Iris pigment epithelial cell (primary cell): ENCODE measurements at regions not wholly inside any gene's neighbourhood (a gene's known extent, or its start where the extent isn't known, plus 50 kb on each side); places are given as distances from the start of the nearest gene placed in this dataset.
A peak's percentile ranks its signal among the peaks of the same experiment; 100 is the strongest.
"Not testable (repeated sequence)": the region's sequence is repeated elsewhere in the genome, so short reads cannot be mapped to it uniquely, and the experiment has no call there.

ENCODE experiments used
- DNase-seq: peaks from one replicate; pipeline ENCODE4 v3.0.0-alpha.2; 2011; ENCODE audit warnings: low read depth

GRCh38 chr6:168825226-168826077 is 384.5 kb downstream of the SMOC2 start:
- DNase-seq, result no peak

GRCh38 chr6:168823397-168824212 is 382.6 kb downstream of the SMOC2 start:
- no peak for DNase-seq

GRCh38 chr6:168822376-168822775 is 381.4 kb downstream of the SMOC2 start:
- DNase-seq, result no peak

- DNase-seq, result no peak
Observed at GRCh38 chr6:168819546-168819945, 378.6 kb downstream of the SMOC2 start.

GRCh38 chr6:168817558-168818159 is 376.7 kb downstream of the SMOC2 start:
- no peak for DNase-seq

- no peak for DNase-seq
Observed at GRCh38 chr6:168815229-168815628, 374.2 kb downstream of the SMOC2 start.

GRCh38 chr6:168808232-168808631 is 367.2 kb downstream of the SMOC2 start:
- DNase-seq, result no peak

GRCh38 chr6:168804331-168804730 is 363.3 kb downstream of the SMOC2 start:
- DNase-seq, result no peak

- no peak for DNase-seq
Observed at GRCh38 chr6:168803874-168804273, 362.9 kb downstream of the SMOC2 start.

- no peak for DNase-seq
Observed at GRCh38 chr6:168799067-168799466, 358.1 kb downstream of the SMOC2 start.

GRCh38 chr6:168796106-168796505 is 355.1 kb downstream of the SMOC2 start:
- no peak for DNase-seq

- not testable (repeated sequence) for DNase-seq
Observed at GRCh38 chr6:168795611-168796010, 354.6 kb downstream of the SMOC2 start.

- DNase-seq, result no peak
Observed at GRCh38 chr6:168794491-168794890, 353.5 kb downstream of the SMOC2 start.

GRCh38 chr6:168793649-168794048 is 352.7 kb downstream of the SMOC2 start:
- no peak for DNase-seq

GRCh38 chr6:168791917-168792316 is 350.9 kb downstream of the SMOC2 start:
- DNase-seq, result no peak

GRCh38 chr6:168789699-168790098 is 348.7 kb downstream of the SMOC2 start:
- DNase-seq, result no peak

- no peak for DNase-seq
Observed at GRCh38 chr6:168785720-168786511, 344.9 kb downstream of the SMOC2 start.

GRCh38 chr6:168784426-168784825 is 343.4 kb downstream of the SMOC2 start:
- DNase-seq, result no peak

GRCh38 chr6:168783720-168784119 is 342.7 kb downstream of the SMOC2 start:
- no peak for DNase-seq

- DNase-seq, result no peak
Observed at GRCh38 chr6:168782187-168782751, 341.3 kb downstream of the SMOC2 start.

- no peak for DNase-seq
Observed at GRCh38 chr6:168778201-168778600, 337.2 kb downstream of the SMOC2 start.

GRCh38 chr6:168774381-168774780 is 333.4 kb downstream of the SMOC2 start:
- DNase-seq, result peak; percentile 4
